IMR-90 (cell line): ENCODE measurements at regions not wholly inside any gene's neighbourhood (a gene's known extent, or its start where the extent isn't known, plus 50 kb on each side); places are given as distances from the start of the nearest gene placed in this dataset.

Experiments used
- ATAC-seq: fragments of 200-7000 bp; cut with Tn5 transposase; 2 replicates; pipeline ENCODE4 v1.9.1; 2020; ENCODE audit warnings: low read depth, mild to moderate bottlenecking, moderate library complexity
- BruUV-seq: library from RNA; stranded (reverse); fragments of 400-500 nt; replicated peaks from 2 replicates; lab custom pipeline; 2021; lab: Mats Ljungman, UMichigan
- CTCF ChIA-PET: fragments of 300-600 bp; formaldehyde crosslinking; extraction: SDS; loops from one replicate; lab custom pipeline; 2021; ENCODE audit warnings: antibody characterized with exemption; lab: Yijun Ruan, JAX
- POLR2A ChIA-PET: fragments of 300-600 bp; sonication (Branson Sonifier 250); formaldehyde crosslinking; loops from one replicate; lab custom pipeline; 2022; ENCODE audit warnings: antibody characterized with exemption; ENCODE audit not compliant: unreplicated experiment; lab: Charles Lee
- DNase-seq: peaks from one replicate; pipeline ENCODE4 v3.0.0; 2013
- H2AFZ ChIP-seq: replicated peaks from 2 replicates; pipeline ENCODE3; 2013; ENCODE audit warnings: low read length, mild to moderate bottlenecking; ENCODE audit not compliant: poor library complexity
- H2AK5ac ChIP-seq: 2 replicates; pipeline ENCODE4 v1.6.1; 2013; ENCODE audit warnings: low read depth, low read length, inconsistent platforms
- H2AK9ac ChIP-seq: replicated peaks from 2 replicates; pipeline ENCODE3; 2013; ENCODE audit warnings: mild to moderate bottlenecking, low read depth, low read length, moderate library complexity; ENCODE audit not compliant: poor library complexity
- H2BK120ac ChIP-seq: 2 replicates; pipeline ENCODE4 v1.6.1; 2013; ENCODE audit warnings: low read depth, low read length, inconsistent platforms
- H2BK15ac ChIP-seq: 3 replicates; pipeline ENCODE4 v1.6.1; 2013; ENCODE audit warnings: low read depth, low read length, inconsistent platforms
- H2BK20ac ChIP-seq: 2 replicates; pipeline ENCODE4 v1.6.1; 2013; ENCODE audit warnings: low read depth, mild to moderate bottlenecking, inconsistent platforms, low read length, moderate library complexity
- H2BK5ac ChIP-seq: 2 replicates; pipeline ENCODE4 v1.6.1; 2013; ENCODE audit warnings: mild to moderate bottlenecking, low read depth, low read length, inconsistent platforms; ENCODE audit not compliant: poor library complexity, severe bottlenecking
- H3K14ac ChIP-seq: replicated peaks from 2 replicates; pipeline ENCODE4 v1.6.1; 2013; ENCODE audit warnings: low read depth, low read length, inconsistent platforms
- H3K18ac ChIP-seq: 2 replicates; pipeline ENCODE4 v1.6.1; 2013; ENCODE audit warnings: low read depth, low read length, control low read depth
- H3K23ac ChIP-seq: 2 replicates; pipeline ENCODE4 v1.6.1; 2013; ENCODE audit warnings: low read depth, low read length, inconsistent platforms
- H3K27ac ChIP-seq: 2 replicates; pipeline ENCODE4 v1.5.1; 2013; ENCODE audit warnings: mild to moderate bottlenecking, control low read depth, low read length; ENCODE audit not compliant: insufficient read depth
- H3K27me3 ChIP-seq: 2 replicates; pipeline ENCODE4 v1.6.1; 2013; ENCODE audit warnings: low read length; ENCODE audit not compliant: control insufficient read depth, insufficient read depth
- H3K36me3 ChIP-seq: 2 replicates; pipeline ENCODE4 v1.6.1; 2013; ENCODE audit warnings: low read length, mixed read lengths; ENCODE audit not compliant: control insufficient read depth, insufficient read depth
- H3K4ac ChIP-seq: 2 replicates; pipeline ENCODE4 v1.6.1; 2013; ENCODE audit warnings: low read depth, low read length, inconsistent platforms
- H3K4me1 ChIP-seq: 2 replicates; pipeline ENCODE4 v1.6.1; 2013; ENCODE audit warnings: low read length, mixed read lengths; ENCODE audit not compliant: control insufficient read depth, insufficient read depth
- H3K4me2 ChIP-seq: 2 replicates; pipeline ENCODE4 v1.6.1; 2013; ENCODE audit warnings: low read depth, mild to moderate bottlenecking, control low read depth, low read length, moderate library complexity
- H3K4me3 ChIP-seq: 2 replicates; pipeline ENCODE4 v1.5.1; 2013; ENCODE audit warnings: low read depth, mild to moderate bottlenecking, control low read depth, low read length, moderate library complexity; ENCODE audit not compliant: insufficient read depth
- H3K56ac ChIP-seq: 2 replicates; pipeline ENCODE4 v1.6.1; 2013; ENCODE audit warnings: low read length, inconsistent platforms; ENCODE audit not compliant: insufficient read depth; ENCODE audit errors: extremely low read depth
- H3K79me1 ChIP-seq, 2 experiments: 2 replicates each; pipeline ENCODE4 v1.6.1; 2013; ENCODE audit warnings: low read length in 2 of 2, inconsistent platforms in 1 of 2, low read depth in 1 of 2
- H3K9ac ChIP-seq: 2 replicates; pipeline ENCODE4 v1.6.1; 2013; ENCODE audit warnings: low read depth, low read length, control low read depth
- H3K9me1 ChIP-seq: 2 replicates; pipeline ENCODE4 v1.6.1; 2013; ENCODE audit warnings: low read length, inconsistent platforms; ENCODE audit not compliant: insufficient read depth
- H3K9me3 ChIP-seq: 2 replicates; pipeline ENCODE4 v1.6.1; 2013; ENCODE audit warnings: low read length; ENCODE audit not compliant: control insufficient read depth, insufficient read depth
- H4K20me1 ChIP-seq: 2 replicates; pipeline ENCODE4 v1.6.1; 2013; ENCODE audit warnings: low read length, inconsistent platforms; ENCODE audit not compliant: insufficient read depth
- H4K5ac ChIP-seq: 2 replicates; pipeline ENCODE4 v1.6.1; 2013; ENCODE audit warnings: mild to moderate bottlenecking, low read depth, low read length, control low read depth
- H4K8ac ChIP-seq, 2 experiments: 2 replicates each; pipeline ENCODE4 v1.6.1; 2013; ENCODE audit warnings: low read depth in 2 of 2, low read length in 2 of 2, control low read depth in 1 of 2, inconsistent platforms in 1 of 2
- H4K91ac ChIP-seq: 2 replicates; pipeline ENCODE4 v1.6.1; 2013; ENCODE audit warnings: low read depth, low read length, inconsistent platforms; ENCODE audit not compliant: insufficient read depth
- MAFK ChIP-seq: IDR thresholded peaks from 2 replicates; pipeline ENCODE4 v1.6.1; 2012; ENCODE audit warnings: low read depth, low read length, improper control_type of control experiment
- USF2 ChIP-seq: fragments of 150-350 bp; IDR thresholded peaks from 2 replicates; pipeline ENCODE4 v1.6.1; 2017; ENCODE audit warnings: mild to moderate bottlenecking, antibody characterized with exemption, low read length, low read depth
- WGBS, 2 experiments: methylation state at CpG; one replicate each; pipeline versions ENCODE4 v1.1.5 to v1.1.7; 2013; ENCODE audit warnings: missing lambda C conversion rate in 2 of 2; ENCODE audit not compliant: insufficient read length in 1 of 2; ENCODE audit errors: extremely low coverage in 2 of 2; 5-methylcytosine and 5-hydroxymethylcytosine counted together
- dilution Hi-C: fragments of 300-500 bp; cut with HindIII; formaldehyde crosslinking; loops from one replicate; pipeline ENCODE4 v1.14.3; 2018; ENCODE audit warnings: low sequenced_read_pairs; ENCODE audit not compliant: unreplicated experiment
- in situ Hi-C: fragments of 300-500 bp; cut with MboI; formaldehyde crosslinking; loops from 3 replicates; pipeline ENCODE4 v1.14.3; 2019; ENCODE audit warnings: low sequenced_read_pairs, inconsistent platforms, mixed read lengths
- intact Hi-C: fragments of 100-400 bp; cut with micrococcal nuclease; formaldehyde crosslinking; loops from 2 replicates; pipeline ENCODE4 v1.10.0; 2022

- ChIA-PET CTCF (no interaction called here), POLR2A (interaction anchor here (1.0 kb wide), 1 partner anchor 45 kb away, joined by 8 read pairs; no protein-coding TSS in a partner anchor)
- DNase-seq (no peak), ATAC-seq (no peak)
- no peaks in the 10 kb centered on the region for H3K9me1 ChIP-seq
- H4K8ac ChIP-seq, result no peak overlapping the region
- no peaks in the 10 kb centered on the region for H3K4me1 ChIP-seq
- no peak overlapping the region for H4K5ac ChIP-seq
- no peak overlapping the region for H2AFZ ChIP-seq
- no peak overlapping the region for H2AK5ac ChIP-seq
- H4K91ac ChIP-seq, result no peak overlapping the region
- no peak overlapping the region for H2AK9ac ChIP-seq
- H3K27me3 ChIP-seq, result peaks cover 33% of the 10 kb centered on the region
- H3K14ac ChIP-seq, result no peak overlapping the region
- no peak overlapping the region for H3K18ac ChIP-seq
- no TSS peak for BruUV-seq
- dilution Hi-C loops, result no loop called here
- no peak overlapping the region for H2BK20ac ChIP-seq
- H3K9ac ChIP-seq, result no peak overlapping the region
- no peaks in the 10 kb centered on the region for H3K9me3 ChIP-seq
- H3K27ac ChIP-seq, result no peak overlapping the region
- in situ Hi-C loops, result no loop called here
- H3K23ac ChIP-seq, result no peak overlapping the region
- no peak overlapping the region for H2BK5ac ChIP-seq
- no peak overlapping the region for H3K4ac ChIP-seq
- WGBS, 2 experiments, result no CpG with 5 or more reads among the region's 4 CpGs
- no peaks in the 10 kb centered on the region; the same call in 1 of the 2 replicates for H4K20me1 ChIP-seq
- H2BK15ac ChIP-seq, result no peak overlapping the region
- no peak overlapping the region for H2BK120ac ChIP-seq
- no peaks in the 10 kb centered on the region for H3K79me1 ChIP-seq
- H3K4me2 ChIP-seq, result no peak overlapping the region
- intact Hi-C loops, result no loop called here
- H3K4me3 ChIP-seq, result no peak overlapping the region
- TF ChIP-seq MAFK (no peak), USF2 (no peak)
- H3K56ac ChIP-seq, result no peak overlapping the region
- no peaks in the 10 kb centered on the region for H3K36me3 ChIP-seq
These were observed 66.0 kb upstream of the BLCAP start for GRCh38 chr20:37593710-37594109.
